MCF 10A (cell line): ENCODE measurements at regions not wholly inside any gene's neighbourhood (a gene's known extent, or its start where the extent isn't known, plus 50 kb on each side); places are given as distances from the start of the nearest gene placed in this dataset.

Experiments used
- BruUV-seq: library from RNA; stranded (reverse); fragments of 400-500 nt; replicated peaks from 2 replicates; lab custom pipeline; 2021; lab: Mats Ljungman, UMichigan
- CTCF ChIA-PET: fragments of 300-600 bp; sonication (Branson Sonifier 250); formaldehyde crosslinking; extraction: SDS; loops from one replicate; lab custom pipeline; 2021; ENCODE audit warnings: antibody characterized with exemption, inconsistent platforms; lab: Yijun Ruan, JAX
- POLR2A ChIA-PET: fragments of 300-600, 350-650 bp; sonication (Branson Sonifier 250); formaldehyde crosslinking; extraction: SDS; loops from one replicate; lab custom pipeline; 2020; ENCODE audit warnings: antibody characterized with exemption, inconsistent platforms; lab: Yijun Ruan, JAX
- DNase-seq: peaks from one replicate; pipeline ENCODE4 v3.0.0-alpha.2; 2018; ENCODE audit not compliant: unreplicated experiment
- H3K27ac Mint-ChIP-seq: one replicate; pipeline ENCODE4 v1.8.0; 2022; ENCODE audit warnings: mild to moderate bottlenecking, low read depth, mixed read lengths; ENCODE audit not compliant: unreplicated experiment
- H3K27me3 Mint-ChIP-seq: one replicate; pipeline ENCODE4 v1.8.0; 2022; ENCODE audit warnings: mixed read lengths; ENCODE audit not compliant: insufficient read depth, unreplicated experiment
- H3K36me3 Mint-ChIP-seq: one replicate; pipeline ENCODE4 v1.8.0; 2022; ENCODE audit warnings: mild to moderate bottlenecking, moderate library complexity, mixed read lengths; ENCODE audit not compliant: insufficient read depth, unreplicated experiment
- H3K4me1 Mint-ChIP-seq: one replicate; pipeline ENCODE4 v1.8.0; 2022; ENCODE audit warnings: mixed read lengths; ENCODE audit not compliant: insufficient read depth, unreplicated experiment
- H3K4me3 Mint-ChIP-seq: one replicate; pipeline ENCODE4 v1.8.0; 2022; ENCODE audit warnings: mild to moderate bottlenecking, moderate library complexity, mixed read lengths; ENCODE audit not compliant: unreplicated experiment
- H3K9me3 Mint-ChIP-seq: one replicate; pipeline ENCODE4 v1.8.0; 2022; ENCODE audit warnings: mixed read lengths; ENCODE audit not compliant: unreplicated experiment
- intact Hi-C: fragments of 100-400 bp; cut with micrococcal nuclease; formaldehyde crosslinking; loops from 2 replicates; pipeline ENCODE4 v1.14.1; 2022
- TF ChIP-seq, protein P1 (sequence below): fragments of 200-600 bp; IDR thresholded peaks from one replicate; pipeline ENCODE4 v1.8.0; 2022; ENCODE audit warnings: antibody characterized with exemption, mild to moderate bottlenecking; ENCODE audit not compliant: unreplicated experiment

- H3K36me3 Mint-ChIP-seq = no peaks in the 10 kb centered on the region
- intact Hi-C loops = no loop called here
These were observed 82.4 kb downstream of the OXSM start for GRCh38 chr3:25872200-25872877.

GRCh38 chr3:25883492-25883891, 93.6 kb downstream of the OXSM start:
- Mint-ChIP-seq H3K27ac (no peak overlapping the region), H3K27me3 (no peaks in the 10 kb centered on the region), H3K4me3 (no peak overlapping the region), H3K4me1 (peaks cover 8% of the 10 kb centered on the region), H3K36me3 (peaks cover 6% of the 10 kb centered on the region), H3K9me3 (no peaks in the 10 kb centered on the region)
- POLR2A ChIA-PET = no interaction called here
- intact Hi-C loops = no loop called here
- no TSS peak for BruUV-seq
- CTCF ChIA-PET = no interaction called here
- TF ChIP-seq, protein P1, sequence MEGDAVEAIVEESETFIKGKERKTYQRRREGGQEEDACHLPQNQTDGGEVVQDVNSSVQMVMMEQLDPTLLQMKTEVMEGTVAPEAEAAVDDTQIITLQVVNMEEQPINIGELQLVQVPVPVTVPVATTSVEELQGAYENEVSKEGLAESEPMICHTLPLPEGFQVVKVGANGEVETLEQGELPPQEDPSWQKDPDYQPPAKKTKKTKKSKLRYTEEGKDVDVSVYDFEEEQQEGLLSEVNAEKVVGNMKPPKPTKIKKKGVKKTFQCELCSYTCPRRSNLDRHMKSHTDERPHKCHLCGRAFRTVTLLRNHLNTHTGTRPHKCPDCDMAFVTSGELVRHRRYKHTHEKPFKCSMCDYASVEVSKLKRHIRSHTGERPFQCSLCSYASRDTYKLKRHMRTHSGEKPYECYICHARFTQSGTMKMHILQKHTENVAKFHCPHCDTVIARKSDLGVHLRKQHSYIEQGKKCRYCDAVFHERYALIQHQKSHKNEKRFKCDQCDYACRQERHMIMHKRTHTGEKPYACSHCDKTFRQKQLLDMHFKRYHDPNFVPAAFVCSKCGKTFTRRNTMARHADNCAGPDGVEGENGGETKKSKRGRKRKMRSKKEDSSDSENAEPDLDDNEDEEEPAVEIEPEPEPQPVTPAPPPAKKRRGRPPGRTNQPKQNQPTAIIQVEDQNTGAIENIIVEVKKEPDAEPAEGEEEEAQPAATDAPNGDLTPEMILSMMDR = no peak
- no peak for DNase-seq

More at GRCh38 chr3:25872200-25872877, 82.4 kb downstream of the OXSM start:
- Mint-ChIP-seq H3K27ac (no peak overlapping the region), H3K27me3 (no peaks in the 10 kb centered on the region), H3K4me3 (no peak overlapping the region), H3K9me3 (peaks cover 12% of the 10 kb centered on the region), H3K4me1 (peaks cover 4% of the 10 kb centered on the region)
- TF ChIP-seq, protein P1 = no peak
- CTCF ChIA-PET = interaction anchor here (0.6 kb wide), 1 partner anchor 12 kb away, joined by 3 read pairs; no protein-coding TSS in a partner anchor
- POLR2A ChIA-PET = no interaction called here
- no TSS peak for BruUV-seq
- no peak for DNase-seq

GRCh38 chr3:25884981-25885380, 95.1 kb downstream of the OXSM start:
- CTCF ChIA-PET = interaction anchor here (1.1 kb wide), 1 partner anchor 31 kb away, joined by 4 read pairs; no protein-coding TSS in a partner anchor
- intact Hi-C loops = no loop called here
- POLR2A ChIA-PET = no interaction called here
- no peaks in the 10 kb centered on the region for H3K9me3 Mint-ChIP-seq
- H3K36me3 Mint-ChIP-seq = peaks cover 6% of the 10 kb centered on the region
- H3K27ac Mint-ChIP-seq = no peak overlapping the region
- H3K4me1 Mint-ChIP-seq = peaks cover 8% of the 10 kb centered on the region
- H3K27me3 Mint-ChIP-seq = no peaks in the 10 kb centered on the region
- BruUV-seq = no TSS peak
- no peak for DNase-seq
- no peak overlapping the region for H3K4me3 Mint-ChIP-seq
- TF ChIP-seq, protein P1 = no peak

DNA sequence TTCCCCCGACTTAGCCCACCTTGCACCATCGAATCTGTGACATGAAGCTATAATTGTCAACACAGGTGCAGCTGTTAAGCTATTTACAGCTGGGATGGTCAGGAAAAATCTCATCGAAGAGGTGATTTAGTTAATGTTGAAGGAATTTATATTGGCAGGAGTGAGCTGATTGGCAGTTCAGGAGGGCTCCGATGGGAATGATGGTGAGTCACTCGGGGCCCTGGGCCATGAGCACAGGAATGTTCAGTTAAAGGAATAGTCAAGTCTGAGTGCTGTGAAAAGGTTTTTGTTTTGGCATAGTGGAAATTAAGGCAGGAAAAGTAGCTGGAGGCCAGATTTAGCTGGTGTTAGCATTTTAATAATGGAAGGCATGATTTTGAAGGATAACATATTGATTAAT, 95.7 kb downstream of the OXSM start:
- H3K4me1 Mint-ChIP-seq = peaks cover 8% of the 10 kb centered on the region
- BruUV-seq = no TSS peak
- POLR2A ChIA-PET = interaction anchor here (0.7 kb wide), 2 partner anchors 219 to 228 kb away, joined by 3 to 4 read pairs; no protein-coding TSS in a partner anchor
- H3K27me3 Mint-ChIP-seq = no peaks in the 10 kb centered on the region
- peak; percentile 73 for DNase-seq
- TF ChIP-seq, protein P1 = no peak
- H3K9me3 Mint-ChIP-seq = no peaks in the 10 kb centered on the region
- H3K36me3 Mint-ChIP-seq = peaks cover 6% of the 10 kb centered on the region
- CTCF ChIA-PET = interaction anchor here (0.7 to 1.1 kb wide), 2 partner anchors 9 to 31 kb away, joined by 3 to 4 read pairs; no protein-coding TSS in a partner anchor
- peak overlapping the region; percentile 36 for H3K27ac Mint-ChIP-seq
- intact Hi-C loops = no loop called here
- H3K4me3 Mint-ChIP-seq = no peak overlapping the region
